ENCODE measurements at regions not wholly inside any gene's neighbourhood (a gene's known extent, or its start where the extent isn't known, plus 50 kb on each side); places are given as distances from the start of the nearest gene placed in this dataset.
"Not testable (repeated sequence)": the region's sequence is repeated elsewhere in the genome, so short reads cannot be mapped to it uniquely, and the experiment has no call there.

DNA sequence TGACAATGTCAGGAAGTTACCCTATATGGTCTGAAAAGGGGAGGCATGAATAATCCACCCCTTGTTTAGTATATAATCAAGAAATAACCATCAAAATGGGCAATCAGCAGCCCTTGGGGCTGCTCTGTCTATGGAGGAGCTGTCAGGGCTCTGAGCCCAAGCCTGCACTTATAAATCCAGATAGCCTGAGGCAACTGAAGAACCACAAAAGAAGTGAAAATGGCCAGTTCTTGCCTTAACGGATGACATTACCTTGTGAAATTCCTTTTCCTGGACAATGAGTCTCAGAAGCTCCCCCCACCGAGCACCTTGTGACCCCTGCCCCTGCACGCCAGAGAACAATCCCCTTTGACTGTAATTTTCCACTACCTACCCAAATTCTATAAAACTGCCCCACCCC lies 142.1 kb upstream of the KCNK1 start:
- not testable (repeated sequence) for TF ChIP-seq CTCF (conservative IDR thresholded peaks at IDR 0.05); ZFX (IDR thresholded peaks at IDR 0.05)

All from C4-2B (cell line).